DND-41 (cell line): ENCODE measurements at regions not wholly inside any gene's neighbourhood (a gene's known extent, or its start where the extent isn't known, plus 50 kb on each side); places are given as distances from the start of the nearest gene placed in this dataset.

Source experiments
- CTCF ChIP-seq: IDR thresholded peaks from 2 replicates; pipeline ENCODE4 v1.5.1; 2012; ENCODE audit warnings: borderline replicate concordance, low read length, moderate library complexity, mild to moderate bottlenecking; ENCODE audit not compliant: poor library complexity, severe bottlenecking; ENCODE audit errors: extremely low read depth
- EZH2 ChIP-seq: IDR thresholded peaks from 3 replicates; pipeline ENCODE4 v1.6.1; 2012; ENCODE audit warnings: borderline replicate concordance, low read depth, mild to moderate bottlenecking, moderate library complexity, low read length, inconsistent platforms; ENCODE audit not compliant: severe bottlenecking

GRCh38 chr2:8223695-8224346 is 458.0 kb upstream of the ID2 start:
- TF ChIP-seq CTCF (no peak), EZH2 (no peak)
